Karpas-422 (cell line): ENCODE measurements at regions not wholly inside any gene's neighbourhood (a gene's known extent, or its start where the extent isn't known, plus 50 kb on each side); places are given as distances from the start of the nearest gene placed in this dataset.

Experiments used
- DNase-seq: peaks from one replicate; pipeline ENCODE4 v3.0.0-alpha.2; 2015
- H2AFZ ChIP-seq: fragments of 200-600 bp; sonication (generic); 2 replicates; pipeline ENCODE4 v1.6.1; 2014; ENCODE audit warnings: antibody characterized with exemption, low read length, mixed read lengths
- H3K27ac ChIP-seq: fragments of 200-600 bp; sonication (generic); 2 replicates; pipeline ENCODE4 v1.5.1; 2014; ENCODE audit warnings: mild to moderate bottlenecking, low read length, moderate library complexity
- H3K27me3 ChIP-seq: fragments of 200-600 bp; sonication (generic); 2 replicates; pipeline ENCODE4 v1.6.1; 2014; ENCODE audit warnings: low read length, mixed read lengths
- H3K36me3 ChIP-seq: fragments of 200-600 bp; sonication (generic); 2 replicates; pipeline ENCODE4 v1.6.1; 2014; ENCODE audit warnings: low read length, mixed read lengths; ENCODE audit not compliant: insufficient read depth
- H3K4me1 ChIP-seq: fragments of 200-600 bp; sonication (generic); 2 replicates; pipeline ENCODE4 v1.6.1; 2014; ENCODE audit warnings: mild to moderate bottlenecking, low read length, mixed read lengths
- H3K4me2 ChIP-seq: fragments of 200-600 bp; sonication (generic); 2 replicates; pipeline ENCODE4 v1.6.1; 2014; ENCODE audit warnings: low read length, low read depth, mild to moderate bottlenecking; ENCODE audit not compliant: poor library complexity, severe bottlenecking
- H3K4me3 ChIP-seq: fragments of 200-600 bp; sonication (generic); 2 replicates; pipeline ENCODE4 v1.5.1; 2014; ENCODE audit warnings: mild to moderate bottlenecking, antibody characterized with exemption, low read length, mixed read lengths
- H3K79me2 ChIP-seq: fragments of 200-600 bp; sonication (generic); 2 replicates; pipeline ENCODE4 v1.6.1; 2014; ENCODE audit warnings: mild to moderate bottlenecking, low read length, mixed read lengths
- H3K9ac ChIP-seq: fragments of 200-600 bp; sonication (generic); 2 replicates; pipeline ENCODE4 v1.6.0; 2014; ENCODE audit warnings: low read length
- H3K9me2 ChIP-seq: fragments of 200-600 bp; sonication (generic), shearing (Covaris generic); replicated peaks from 2 replicates; pipeline ENCODE4 v1.6.0; 2014; ENCODE audit warnings: mild to moderate bottlenecking, low read length, moderate library complexity; ENCODE audit not compliant: insufficient read depth
- H3K9me3 ChIP-seq: fragments of 300-700, 200-600 bp; sonication (generic); 2 replicates; pipeline ENCODE4 v1.6.1; 2014; ENCODE audit warnings: low read length, mixed read lengths
- H4K20me1 ChIP-seq: fragments of 200-600 bp; sonication (generic); 2 replicates; pipeline ENCODE4 v1.6.1; 2014; ENCODE audit warnings: mild to moderate bottlenecking, antibody characterized with exemption, low read length, low read depth; ENCODE audit not compliant: insufficient read depth

- no peaks in the 10 kb centered on the region for H4K20me1 ChIP-seq
- no peak overlapping the region for H3K27ac ChIP-seq
- H3K9me2 ChIP-seq = no peaks in the 10 kb centered on the region
- H3K79me2 ChIP-seq = no peaks in the 10 kb centered on the region
- H3K27me3 ChIP-seq = no peaks in the 10 kb centered on the region
- no peak overlapping the region for H3K9ac ChIP-seq
- no peak overlapping the region for H3K4me2 ChIP-seq
- no peak overlapping the region for H3K4me3 ChIP-seq
- no peak overlapping the region for H2AFZ ChIP-seq
- no peaks in the 10 kb centered on the region for H3K9me3 ChIP-seq
- H3K36me3 ChIP-seq = no peaks in the 10 kb centered on the region
- peaks cover 12% of the 10 kb centered on the region for H3K4me1 ChIP-seq
- DNase-seq = no peak
These were observed 677.2 kb downstream of the FAM181B start for GRCh38 chr11:82056450-82056849.

DNA sequence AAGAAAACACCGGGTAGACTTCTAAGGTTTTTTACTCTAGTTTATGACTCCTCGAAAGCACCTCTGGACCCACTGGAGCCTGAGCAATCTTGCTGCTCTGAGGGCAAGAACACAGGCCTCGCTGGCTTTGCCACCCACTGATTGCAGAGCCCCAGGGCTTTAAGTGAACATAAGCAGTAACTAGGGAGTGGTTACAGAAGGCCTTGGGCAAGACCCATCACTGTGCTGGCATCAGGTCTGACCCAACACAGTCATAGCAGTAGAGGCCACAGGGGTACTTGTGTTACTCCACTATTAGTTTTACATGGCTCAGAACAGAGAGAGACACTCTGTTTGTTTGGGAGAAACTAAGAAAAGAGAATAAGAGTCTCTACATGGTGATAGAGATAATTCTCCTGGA, 684.5 kb downstream of the FAM181B start:
- DNase-seq = no peak
- no peak overlapping the region for H3K9ac ChIP-seq
- H3K4me1 ChIP-seq = peaks cover 2% of the 10 kb centered on the region; the same call in 1 of the 2 replicates

GRCh38 chr11:82047200-82047599, 686.5 kb downstream of the FAM181B start:
- H2AFZ ChIP-seq = no peak overlapping the region
- no peak overlapping the region for H3K9ac ChIP-seq
- peaks cover 5% of the 10 kb centered on the region; the same call in 1 of the 2 replicates for H3K9me3 ChIP-seq
- no peaks in the 10 kb centered on the region for H3K79me2 ChIP-seq
- no peaks in the 10 kb centered on the region for H3K9me2 ChIP-seq
- H4K20me1 ChIP-seq = no peaks in the 10 kb centered on the region
- no peak overlapping the region for H3K27ac ChIP-seq
- no peaks in the 10 kb centered on the region for H3K27me3 ChIP-seq
- no peak overlapping the region for H3K4me3 ChIP-seq
- no peak overlapping the region for H3K4me2 ChIP-seq
- peaks cover 2% of the 10 kb centered on the region; the same call in 1 of the 2 replicates for H3K4me1 ChIP-seq
- no peak for DNase-seq
- no peaks in the 10 kb centered on the region for H3K36me3 ChIP-seq

More for the DNA sequence above, 684.5 kb downstream of the FAM181B start:
- Histone ChIP-seq H3K9me3 (peaks cover 5% of the 10 kb centered on the region; the same call in 1 of the 2 replicates), H3K27ac (no peak overlapping the region), H4K20me1 (no peaks in the 10 kb centered on the region), H3K9me2 (no peaks in the 10 kb centered on the region), H3K36me3 (no peaks in the 10 kb centered on the region), H3K4me2 (no peak overlapping the region), H3K27me3 (no peaks in the 10 kb centered on the region), H2AFZ (no peak overlapping the region), H3K79me2 (no peaks in the 10 kb centered on the region), H3K4me3 (no peak overlapping the region)

DNA sequence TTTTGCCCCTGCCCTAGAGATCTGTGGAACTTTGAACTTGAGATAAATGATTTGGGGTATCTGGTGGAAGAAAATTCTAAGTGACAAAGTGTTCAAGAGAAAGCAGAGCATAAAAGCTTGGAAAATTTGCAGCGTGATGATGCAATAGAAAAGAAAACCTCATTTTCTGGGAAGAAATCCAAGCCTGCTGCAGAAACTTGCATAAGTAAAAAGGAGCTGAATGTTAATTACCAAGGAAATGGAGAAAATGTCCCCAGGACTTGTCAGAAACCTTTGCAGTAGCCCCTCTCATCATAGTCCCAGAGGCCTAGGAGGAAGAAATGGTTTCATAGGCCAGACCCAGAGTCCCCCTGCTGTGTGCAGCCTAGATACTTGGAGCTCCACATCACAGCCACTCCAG, 686.9 kb downstream of the FAM181B start:
- Histone ChIP-seq H3K9ac (no peak overlapping the region), H3K4me3 (no peak overlapping the region), H2AFZ (no peak overlapping the region), H3K9me2 (no peaks in the 10 kb centered on the region), H4K20me1 (no peaks in the 10 kb centered on the region), H3K27ac (no peak overlapping the region), H3K4me1 (peaks cover 2% of the 10 kb centered on the region; the same call in 1 of the 2 replicates), H3K4me2 (no peak overlapping the region), H3K9me3 (peaks cover 5% of the 10 kb centered on the region; the same call in 1 of the 2 replicates), H3K79me2 (no peaks in the 10 kb centered on the region), H3K27me3 (no peaks in the 10 kb centered on the region), H3K36me3 (no peaks in the 10 kb centered on the region)
- no peak for DNase-seq

DNA sequence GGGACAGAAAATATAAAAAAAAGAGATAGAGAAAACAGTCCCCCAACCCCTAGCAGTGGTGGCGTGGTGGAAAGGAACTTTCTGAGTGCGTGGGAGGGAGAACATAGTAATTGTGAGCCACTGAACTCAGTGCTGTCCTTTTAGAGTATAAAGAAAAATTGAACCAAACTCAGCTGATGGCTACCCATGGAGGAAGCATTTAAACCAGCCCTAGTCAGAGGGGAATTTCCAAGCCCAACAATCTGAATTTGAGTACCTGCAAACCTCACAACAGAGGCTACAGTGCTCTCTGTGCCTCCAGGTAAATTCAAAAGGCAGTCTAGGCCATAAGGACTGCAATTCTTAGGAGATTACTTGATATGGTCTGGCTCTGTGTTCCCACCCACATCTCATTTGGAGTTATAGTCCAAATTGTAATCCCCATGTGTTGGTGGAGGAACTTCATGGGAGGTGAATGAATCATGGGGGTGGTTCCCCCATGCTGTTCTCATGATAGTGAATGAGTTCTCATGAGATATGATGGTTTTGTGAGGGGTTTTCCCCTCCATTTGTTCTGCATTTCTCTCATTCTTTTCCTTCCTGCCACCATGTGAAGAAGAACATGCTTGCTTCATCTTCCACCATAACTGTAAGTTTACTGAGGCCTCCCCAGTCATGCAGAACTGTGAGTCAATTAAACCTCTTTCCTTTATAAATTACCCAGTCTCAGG, 687.8 kb downstream of the FAM181B start:
- peaks cover 5% of the 10 kb centered on the region; the same call in 1 of the 2 replicates for H3K9me3 ChIP-seq
- no peaks in the 10 kb centered on the region for H3K27me3 ChIP-seq
- DNase-seq = no peak
- peaks cover 2% of the 10 kb centered on the region; the same call in 1 of the 2 replicates for H3K4me1 ChIP-seq
- no peak overlapping the region for H2AFZ ChIP-seq
- no peak overlapping the region for H3K27ac ChIP-seq
- no peaks in the 10 kb centered on the region for H3K79me2 ChIP-seq
- H3K9ac ChIP-seq = no peak overlapping the region
- H3K4me3 ChIP-seq = no peak overlapping the region
- H3K36me3 ChIP-seq = no peaks in the 10 kb centered on the region
- H3K4me2 ChIP-seq = no peak overlapping the region
- H4K20me1 ChIP-seq = no peaks in the 10 kb centered on the region
- no peaks in the 10 kb centered on the region for H3K9me2 ChIP-seq

- Histone ChIP-seq H3K4me1 (peaks cover 2% of the 10 kb centered on the region; the same call in 1 of the 2 replicates), H3K9ac (no peak overlapping the region), H3K36me3 (no peaks in the 10 kb centered on the region), H2AFZ (no peak overlapping the region), H3K79me2 (no peaks in the 10 kb centered on the region), H3K27me3 (no peaks in the 10 kb centered on the region), H3K4me3 (no peak overlapping the region), H4K20me1 (no peaks in the 10 kb centered on the region), H3K27ac (no peak overlapping the region), H3K9me3 (peaks cover 5% of the 10 kb centered on the region; the same call in 1 of the 2 replicates), H3K9me2 (no peaks in the 10 kb centered on the region), H3K4me2 (no peak overlapping the region)
- DNase-seq = no peak
These were observed 690.3 kb downstream of the FAM181B start for GRCh38 chr11:82043316-82043715.

- no peaks in the 10 kb centered on the region for H3K79me2 ChIP-seq
- H4K20me1 ChIP-seq = no peaks in the 10 kb centered on the region
- H3K4me3 ChIP-seq = no peak overlapping the region
- no peaks in the 10 kb centered on the region for H3K36me3 ChIP-seq
- H3K4me2 ChIP-seq = no peak overlapping the region
- H3K9me2 ChIP-seq = no peaks in the 10 kb centered on the region
- peaks cover 5% of the 10 kb centered on the region; the same call in 1 of the 2 replicates for H3K9me3 ChIP-seq
- H3K4me1 ChIP-seq = no peaks in the 10 kb centered on the region; the same call in 1 of the 2 replicates
- H3K27ac ChIP-seq = no peak overlapping the region
- no peaks in the 10 kb centered on the region for H3K27me3 ChIP-seq
- no peak overlapping the region for H2AFZ ChIP-seq
- DNase-seq = no peak
- H3K9ac ChIP-seq = no peak overlapping the region
These were observed 691.9 kb downstream of the FAM181B start for GRCh38 chr11:82041764-82042163.

DNA sequence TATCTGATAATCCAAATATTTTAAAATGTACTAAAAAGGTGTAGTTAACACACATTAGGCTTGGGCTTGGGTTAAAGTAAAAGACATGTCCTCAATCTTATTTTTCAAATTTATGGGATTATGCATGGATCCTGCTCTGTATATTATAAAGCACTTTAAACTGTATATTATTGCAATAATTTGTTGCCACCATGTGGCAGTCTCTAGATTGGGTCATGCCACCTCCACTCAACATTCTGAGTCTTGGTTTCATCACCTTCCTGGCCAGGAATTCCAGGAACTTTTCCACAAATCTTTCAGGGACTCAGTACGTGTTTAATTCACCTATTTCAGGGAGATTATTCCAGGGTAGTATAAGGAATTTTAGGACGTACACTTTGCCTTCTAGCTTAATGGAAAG, 695.5 kb downstream of the FAM181B start:
- H3K4me2 ChIP-seq = no peak overlapping the region
- no peaks in the 10 kb centered on the region for H3K4me1 ChIP-seq
- no peaks in the 10 kb centered on the region for H3K27me3 ChIP-seq
- no peaks in the 10 kb centered on the region for H3K9me2 ChIP-seq
- no peak overlapping the region for H3K27ac ChIP-seq
- no peak overlapping the region for H3K9ac ChIP-seq
- DNase-seq = no peak
- H3K4me3 ChIP-seq = no peak overlapping the region
- no peaks in the 10 kb centered on the region for H3K9me3 ChIP-seq
- no peaks in the 10 kb centered on the region for H3K36me3 ChIP-seq
- no peaks in the 10 kb centered on the region for H3K79me2 ChIP-seq
- no peaks in the 10 kb centered on the region for H4K20me1 ChIP-seq
- H2AFZ ChIP-seq = no peak overlapping the region
